Forelimb muscle (tissue), 1 donor: ENCODE measurements at regions not wholly inside any gene's neighbourhood (a gene's known extent, or its start where the extent isn't known, plus 50 kb on each side); places are given as distances from the start of the nearest gene placed in this dataset.
"Not testable (repeated sequence)": the region's sequence is repeated elsewhere in the genome, so short reads cannot be mapped to it uniquely, and the experiment has no call there.

Experiments used
- DNase-seq: peaks from one replicate; pipeline ENCODE4 v3.0.0-alpha.2; 2013; ENCODE audit warnings: low read depth

DNA sequence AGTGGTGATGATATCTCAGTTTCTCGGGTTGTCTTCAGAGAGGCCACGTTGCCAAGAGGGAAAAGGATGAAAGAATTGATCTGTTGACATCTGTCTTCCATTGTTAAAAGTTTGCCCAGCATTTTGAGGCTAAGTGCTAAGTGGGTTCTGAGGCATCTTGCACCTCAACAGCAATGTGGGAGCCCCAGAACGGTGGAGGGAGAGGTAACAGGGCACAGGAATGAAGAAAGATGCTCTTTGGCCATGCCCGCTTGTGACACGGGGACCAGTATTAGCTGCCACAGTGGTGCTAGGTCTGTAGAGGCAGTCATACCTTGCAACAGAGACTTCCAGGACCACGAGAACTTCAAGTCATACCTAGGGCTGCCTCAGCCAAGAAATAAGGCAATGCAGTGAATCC is 106.6 kb upstream of the NUPR2 start:
- DNase-seq, result no peak

DNA sequence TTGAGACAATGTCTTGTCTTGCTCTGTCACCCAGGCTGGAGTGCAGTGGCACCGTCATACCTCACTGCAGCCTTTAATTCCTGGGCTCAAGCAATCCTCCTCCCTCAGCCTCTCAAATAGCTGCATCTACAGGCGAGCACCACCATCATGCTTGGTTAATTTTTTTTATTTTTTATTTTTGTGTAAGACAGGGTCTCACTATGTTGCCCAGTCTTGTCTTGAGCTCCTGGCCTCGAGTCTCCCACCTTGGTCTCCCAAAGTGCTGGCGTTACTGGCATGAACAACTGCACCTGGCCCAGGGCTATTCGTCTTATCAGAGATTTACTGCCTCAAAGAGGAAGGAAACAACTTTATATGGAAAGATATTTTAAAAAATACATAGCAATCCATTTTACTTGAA is 102.8 kb upstream of the NUPR2 start:
- DNase-seq, result no peak

- no peak for DNase-seq
Measured at GRCh38 chr7:56218510-56218909, 102.3 kb upstream of the NUPR2 start.

- no peak for DNase-seq
Measured at GRCh38 chr7:56213574-56213973, 97.4 kb upstream of the NUPR2 start.

DNA sequence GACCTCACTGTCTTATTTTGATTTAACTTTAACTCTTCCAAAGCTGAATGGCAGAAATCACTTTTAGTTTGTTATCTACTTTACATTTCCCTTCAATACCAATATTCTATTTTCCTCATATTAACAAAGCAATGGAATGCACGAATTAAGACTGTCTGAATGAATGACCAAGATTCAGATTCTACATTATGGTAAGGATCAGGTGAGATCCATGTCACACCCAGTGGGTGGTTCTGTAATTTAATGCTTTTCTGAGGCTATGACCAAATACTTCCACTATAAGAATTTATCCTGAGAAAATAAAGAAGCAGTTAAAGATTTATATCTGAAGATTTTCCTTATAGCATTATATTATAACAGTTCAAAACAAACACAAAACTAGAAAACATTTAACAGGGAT is 90.2 kb upstream of the NUPR2 start:
- DNase-seq, result no peak

DNA sequence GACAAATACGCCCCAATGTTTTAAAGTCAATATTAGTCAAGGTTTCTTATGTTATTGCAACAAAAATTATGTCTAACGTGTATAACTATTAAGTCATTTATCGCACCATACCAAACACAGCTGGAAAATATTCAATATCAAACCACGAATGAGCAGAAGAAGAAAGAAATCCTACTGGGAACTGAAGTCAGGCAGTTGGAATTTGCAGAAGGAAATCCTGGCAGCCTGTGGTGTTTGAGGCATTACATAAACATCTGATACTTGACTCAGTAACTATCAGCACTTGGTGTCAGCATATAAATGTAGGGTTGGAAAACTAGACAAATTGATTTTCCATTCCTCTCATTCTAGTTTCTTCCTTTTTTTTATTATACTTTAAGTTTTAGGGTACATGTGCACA is 83.4 kb upstream of the NUPR2 start:
- DNase-seq, result no peak

DNA sequence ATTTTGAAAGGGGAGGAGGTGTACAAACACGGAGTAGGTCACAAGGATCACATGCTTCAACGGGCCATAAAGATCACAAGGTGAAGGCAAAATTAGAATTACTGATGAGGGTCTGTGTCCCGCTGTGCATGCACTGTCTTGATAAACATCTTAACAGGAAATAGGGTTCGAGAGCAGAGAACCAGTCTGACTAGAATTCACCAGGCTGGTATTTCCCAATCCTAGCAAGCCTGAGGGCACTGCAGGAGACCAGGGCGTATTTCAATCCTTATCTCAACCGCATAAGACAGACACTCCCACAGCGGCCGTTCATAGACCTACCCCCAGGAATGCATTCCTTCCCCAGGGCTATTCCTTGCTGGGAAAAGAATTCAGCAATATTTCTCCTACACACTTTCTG is 80.0 kb upstream of the NUPR2 start:
- not testable (repeated sequence) for DNase-seq

- DNase-seq, result no peak
Measured at GRCh38 chr7:56188823-56189346, 72.7 kb upstream of the NUPR2 start.

GRCh38 chr7:56188376-56188775 is 72.2 kb upstream of the NUPR2 start:
- DNase-seq, result no peak

DNA sequence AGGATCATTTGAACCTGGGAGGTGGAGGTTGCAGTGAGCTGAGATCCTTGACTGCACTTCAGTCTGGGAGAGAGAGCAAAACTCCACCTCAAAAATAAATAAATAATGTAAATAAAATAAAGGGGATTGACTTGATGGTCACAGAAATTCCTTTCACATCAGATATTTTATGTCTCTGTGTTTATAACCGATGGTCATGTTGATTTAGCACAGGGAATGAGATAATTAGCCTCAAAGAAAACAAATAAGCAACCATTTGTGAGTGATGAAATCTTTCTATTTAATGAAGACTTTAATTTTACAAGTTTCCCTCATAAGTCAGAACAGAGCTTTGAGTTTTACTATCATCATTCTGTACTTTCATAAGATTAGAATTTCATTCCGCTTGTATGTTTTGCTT is 64.8 kb upstream of the NUPR2 start:
- no peak for DNase-seq

DNA sequence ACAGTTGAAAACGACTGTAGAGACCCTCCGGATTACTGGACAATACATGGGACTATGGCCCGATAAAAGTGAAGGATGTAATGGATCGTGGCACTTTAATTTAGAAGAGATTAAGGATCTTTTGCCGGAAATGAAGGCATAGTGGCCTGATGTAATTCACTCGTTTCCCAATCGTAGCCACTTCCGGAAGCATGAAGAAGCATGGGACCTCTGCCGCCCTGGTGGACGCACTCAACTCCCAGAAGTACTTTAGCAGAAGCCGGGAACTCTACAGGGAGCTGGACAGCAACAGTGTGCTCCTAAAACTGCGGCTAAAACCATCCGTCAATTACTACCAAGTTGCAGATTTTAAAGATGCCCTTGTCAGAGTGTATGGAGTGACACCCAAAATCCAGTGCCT is 59.6 kb upstream of the NUPR2 start:
- no peak for DNase-seq

- no peak for DNase-seq
Measured at GRCh38 chr7:56174875-56175760, 58.9 kb upstream of the NUPR2 start.

DNA sequence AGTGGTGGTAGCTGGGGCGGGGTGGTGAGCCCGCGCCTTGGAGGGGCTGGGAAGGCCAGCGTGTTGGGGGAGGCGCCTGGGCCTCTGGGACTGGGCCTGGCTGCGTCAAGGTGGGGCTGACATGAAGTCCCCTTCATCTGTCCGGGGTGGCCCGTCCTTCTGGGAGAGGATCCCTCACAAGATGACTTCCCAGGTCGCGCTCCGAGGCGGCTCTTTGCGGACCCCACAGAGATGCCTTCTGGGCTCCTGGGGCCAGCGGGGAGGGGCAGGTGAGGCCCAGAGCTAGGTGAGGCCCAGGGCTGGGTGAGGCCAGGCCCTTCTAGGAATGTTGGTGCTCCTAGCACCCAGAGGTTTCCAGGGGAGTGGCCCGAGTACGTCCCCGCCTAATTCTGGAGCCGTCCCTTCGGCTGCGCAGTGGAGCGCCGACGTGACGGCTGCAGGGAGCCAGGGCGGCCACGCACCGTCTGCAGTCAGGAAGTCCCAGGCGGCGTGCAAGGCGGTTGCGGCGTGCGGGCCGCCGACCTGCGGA is 58.2 kb upstream of the NUPR2 start:
- DNase-seq, result no peak
